HL-60 (cell line): ENCODE measurements at regions not wholly inside any gene's neighbourhood (a gene's known extent, or its start where the extent isn't known, plus 50 kb on each side); places are given as distances from the start of the nearest gene placed in this dataset.

ENCODE experiments used
- DNase-seq, 2 experiments: peaks; one replicate each; pipeline ENCODE4 v3.0.0-alpha.2; 2010 to 2020; ENCODE audit warnings: low read depth in 1 of 2, low spot score in 1 of 2
- H3K27ac ChIP-seq: fragments of 250-450 bp; sonication (Bioruptor Pico); replicated peaks from 2 replicates; pipeline ENCODE4 v1.5.1; 2020; ENCODE audit warnings: mild to moderate bottlenecking, moderate library complexity
- H3K27me3 ChIP-seq: fragments of 250-450 bp; sonication (Bioruptor Pico); 2 replicates; pipeline ENCODE4 v1.5.1; 2021; ENCODE audit warnings: mild to moderate bottlenecking, moderate library complexity; ENCODE audit not compliant: insufficient read depth, poor library complexity, severe bottlenecking
- H3K4me3 ChIP-seq: replicated peaks from 2 replicates; pipeline ENCODE4 v1.5.1; 2011; ENCODE audit warnings: mild to moderate bottlenecking, control low read depth, low read length; ENCODE audit not compliant: insufficient read depth
- CTCF ChIP-seq: IDR thresholded peaks from one replicate; pipeline ENCODE4 v1.5.1; 2011; ENCODE audit warnings: low read length, control low read depth, inconsistent platforms; ENCODE audit not compliant: insufficient read depth
- GABPA ChIP-seq: IDR thresholded peaks from 2 replicates; pipeline ENCODE4 v1.6.1; 2012; ENCODE audit warnings: low read depth
- POLR2AphosphoS5 ChIP-seq: IDR thresholded peaks from 2 replicates; pipeline ENCODE4 v1.6.1; 2012; ENCODE audit warnings: low read depth
- REST ChIP-seq: IDR thresholded peaks from 2 replicates; pipeline ENCODE4 v1.6.1; 2012; ENCODE audit warnings: low read depth; ENCODE audit not compliant: insufficient replicate concordance
- SPI1 ChIP-seq: IDR thresholded peaks from 2 replicates; pipeline ENCODE4 v1.6.1; 2012; ENCODE audit warnings: low read depth, mild to moderate bottlenecking, borderline replicate concordance

GRCh38 chr2:194765723-194766122, 891.3 kb upstream of the SLC39A10 start:
- no peak for TF ChIP-seq CTCF
- TF ChIP-seq GABPA: no peak
- no peak for TF ChIP-seq REST
- TF ChIP-seq POLR2AphosphoS5: no peak
- no peak for TF ChIP-seq SPI1
- Histone ChIP-seq H3K27me3 (no peaks in the 10 kb centered on the region), H3K4me3 (no peak overlapping the region), H3K27ac (no peak overlapping the region)
- DNase-seq: no peak

- DNase-seq: no peak
- H3K27me3 ChIP-seq: no peaks in the 10 kb centered on the region
- no peak overlapping the region for H3K27ac ChIP-seq
- no peak for TF ChIP-seq GABPA
- TF ChIP-seq POLR2AphosphoS5: no peak
- no peak for TF ChIP-seq CTCF
- TF ChIP-seq SPI1: no peak
- TF ChIP-seq REST: no peak
- no peak overlapping the region for H3K4me3 ChIP-seq
Observed at GRCh38 chr2:194750926-194751325, 906.1 kb upstream of the SLC39A10 start.

GRCh38 chr2:194745557-194746146, 911.4 kb upstream of the SLC39A10 start:
- DNase-seq: no peak
- TF ChIP-seq POLR2AphosphoS5: no peak
- Histone ChIP-seq H3K27ac (no peak overlapping the region), H3K4me3 (no peak overlapping the region), H3K27me3 (no peaks in the 10 kb centered on the region)

- TF ChIP-seq POLR2AphosphoS5 (no peak), REST (no peak)
- Histone ChIP-seq H3K27me3 (no peaks in the 10 kb centered on the region), H3K27ac (no peak overlapping the region), H3K4me3 (no peak overlapping the region)
- DNase-seq: no peak
Observed at GRCh38 chr2:194742706-194743105, 914.3 kb upstream of the SLC39A10 start.
